HG03575 (cell line): ENCODE measurements at regions not wholly inside any gene's neighbourhood (a gene's known extent, or its start where the extent isn't known, plus 50 kb on each side); places are given as distances from the start of the nearest gene placed in this dataset.
"Not testable (repeated sequence)": the region's sequence is repeated elsewhere in the genome, so short reads cannot be mapped to it uniquely, and the experiment has no call there.

Experiments
- ATAC-seq: cut with Tn5 transposase; IDR thresholded peaks from one replicate; pipeline ENCODE4 v1.9.1; 2021; ENCODE audit not compliant: unreplicated experiment, insufficient number of reproducible peaks, low FRiP score; ENCODE audit errors: extremely low read depth

DNA sequence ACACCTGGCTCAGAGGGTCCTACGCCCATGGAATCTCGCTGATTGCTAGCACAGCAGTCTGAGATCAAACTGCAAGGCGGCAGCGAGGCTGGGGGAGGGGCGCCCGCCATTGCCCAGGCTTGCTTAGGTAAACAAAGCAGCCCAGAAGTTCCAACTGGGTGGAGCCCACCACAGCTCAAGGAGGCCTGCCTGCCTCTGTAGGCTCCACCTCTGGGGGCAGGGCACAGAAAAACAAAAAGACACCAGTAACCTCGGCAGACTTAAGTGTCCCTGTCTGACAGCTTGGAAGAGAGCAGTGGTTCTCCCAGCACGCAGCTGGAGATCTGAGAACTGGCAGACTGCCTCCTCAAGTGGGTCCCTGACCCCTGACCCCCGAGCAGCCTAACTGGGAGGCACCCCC, 281.3 kb downstream of the LMBRD1 start:
- ATAC-seq, result not testable (repeated sequence)

- ATAC-seq, result no peak
These were observed 302.2 kb downstream of the LMBRD1 start for GRCh38 chr6:69494595-69494994.

DNA sequence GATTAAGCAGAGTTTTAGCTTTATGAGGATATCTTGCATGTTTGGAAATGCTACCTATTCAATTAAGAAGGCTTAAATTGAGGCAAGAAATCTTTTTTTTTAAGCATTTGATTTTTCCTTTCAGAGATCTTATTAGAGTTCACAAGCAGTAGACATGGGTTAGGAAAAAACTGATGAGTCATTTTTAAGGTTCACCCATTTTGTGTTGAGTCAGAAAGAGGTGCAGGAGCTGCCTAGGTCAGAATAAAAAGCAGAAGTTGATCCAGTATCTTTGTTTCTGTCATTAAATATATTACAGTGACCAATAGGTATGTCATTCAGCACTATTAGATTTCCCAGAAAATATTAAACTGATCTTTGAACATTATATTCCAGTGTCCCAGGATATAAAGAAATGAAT, 306.8 kb downstream of the LMBRD1 start:
- ATAC-seq, result no peak

GRCh38 chr6:69487688-69488087, 309.1 kb downstream of the LMBRD1 start:
- ATAC-seq, result no peak

GRCh38 chr6:69466979-69467570, 329.7 kb downstream of the LMBRD1 start:
- no peak for ATAC-seq

DNA sequence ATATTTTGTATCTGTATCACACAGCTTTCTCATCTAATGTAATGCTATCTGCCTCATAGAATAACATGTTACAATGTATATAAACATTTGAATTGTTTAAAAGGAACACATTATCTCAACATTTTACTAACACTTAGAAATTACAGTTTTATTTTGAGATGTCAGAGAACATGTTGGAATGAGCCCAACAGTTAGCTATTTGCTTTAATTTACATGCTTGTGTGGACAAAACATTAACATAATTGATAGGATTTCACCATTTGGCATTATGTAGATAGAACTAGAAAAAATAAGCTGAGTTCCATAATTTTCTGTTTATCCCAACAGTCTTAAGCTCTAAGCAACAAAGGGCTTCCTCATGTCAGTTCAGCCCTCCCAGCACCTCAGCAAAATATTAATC, 330.9 kb downstream of the LMBRD1 start:
- ATAC-seq, result no peak

- ATAC-seq, result no peak
These were observed 340.7 kb downstream of the LMBRD1 start for GRCh38 chr6:69456086-69456485.

- ATAC-seq, result not testable (repeated sequence)
These were observed 342.2 kb downstream of the LMBRD1 start for GRCh38 chr6:69454619-69455018.

- not testable (repeated sequence) for ATAC-seq
These were observed 346.3 kb downstream of the LMBRD1 start for GRCh38 chr6:69450493-69450892.

- no peak for ATAC-seq
These were observed 346.9 kb downstream of the LMBRD1 start for GRCh38 chr6:69449887-69450286.
